SU-DHL-6 (cell line): ENCODE measurements at regions not wholly inside any gene's neighbourhood (a gene's known extent, or its start where the extent isn't known, plus 50 kb on each side); places are given as distances from the start of the nearest gene placed in this dataset.

Experiments used
- CTCF ChIP-seq: fragments of 200-600 bp; sonication (generic); IDR thresholded peaks from one replicate; pipeline ENCODE4 v1.5.1; 2017; ENCODE audit warnings: antibody characterized with exemption, mild to moderate bottlenecking, low read length, moderate library complexity; ENCODE audit not compliant: insufficient read depth, poor library complexity, severe bottlenecking
- EZH2phosphoT487 ChIP-seq: fragments of 200-600 bp; sonication (generic), shearing (Covaris generic); conservative IDR thresholded peaks from 2 replicates; pipeline ENCODE4 v1.6.1; 2018; ENCODE audit warnings: mild to moderate bottlenecking, antibody characterized with exemption, low read length, moderate library complexity, mixed read lengths

DNA sequence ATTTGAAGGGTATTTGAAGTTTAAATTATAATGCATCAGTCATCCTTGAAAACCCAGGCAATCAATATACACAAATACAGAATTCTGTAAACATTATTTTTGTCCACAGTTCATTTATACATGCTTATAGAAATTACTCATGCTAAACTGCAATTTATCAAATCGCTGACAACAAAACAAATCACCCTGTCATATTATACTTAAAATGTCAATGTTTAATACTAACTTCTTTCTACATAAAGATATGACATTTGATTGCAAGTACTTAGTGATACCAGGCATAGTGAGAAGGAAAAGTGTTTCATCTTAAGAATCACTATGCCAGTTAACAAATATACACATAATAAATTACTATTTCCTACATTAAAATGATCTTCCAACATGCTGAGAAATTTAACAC, 232.0 kb downstream of the PCDH20 start:
- TF ChIP-seq CTCF = no peak
- no peak for TF ChIP-seq EZH2phosphoT487
